CD4-positive, alpha-beta T cell (primary cell): ENCODE measurements at regions not wholly inside any gene's neighbourhood (a gene's known extent, or its start where the extent isn't known, plus 50 kb on each side); places are given as distances from the start of the nearest gene placed in this dataset.

Source experiments
- ATAC-seq: fragments of 200-7000 bp; cut with Tn5 transposase; one replicate; pipeline ENCODE4 v1.10.0; 2022; ENCODE audit warnings: mild to moderate bottlenecking; ENCODE audit not compliant: poor library complexity
- CTCF ChIA-PET: fragments of 350-600 bp; sonication (Branson Sonifier 250); formaldehyde crosslinking; loops from one replicate; lab custom pipeline; 2021; ENCODE audit warnings: antibody characterized with exemption, inconsistent platforms; lab: Charles Lee
- POLR2A ChIA-PET: fragments of 350-600 bp; sonication (Branson Sonifier 250); formaldehyde crosslinking; loops from one replicate; lab custom pipeline; 2021; ENCODE audit warnings: antibody characterized with exemption, inconsistent platforms; lab: Charles Lee
- DNase-seq, 14 experiments: peaks; one replicate each; pipeline ENCODE4 v3.0.0-alpha.2; 2013 to 2020; ENCODE audit warnings: mixed read lengths in 2 of 14
- H3K27ac ChIP-seq, 2 donors: one replicate each; pipeline versions ENCODE4 v1.5.1 to v1.7.0; 2013; ENCODE audit warnings: low read length in 2 of 2, low read depth in 1 of 2, mild to moderate bottlenecking in 1 of 2
- H3K27me3 ChIP-seq, 2 experiments: 1 replicate in 1 of 2; 2 replicates in 1 of 2; pipeline versions ENCODE4 v1.6.1 to v1.7.0; 2013; ENCODE audit warnings: low read length in 2 of 2, control low read depth in 1 of 2, mild to moderate bottlenecking in 1 of 2, moderate library complexity in 1 of 2; ENCODE audit not compliant: insufficient read depth in 2 of 2, control insufficient read depth in 1 of 2
- H3K36me3 ChIP-seq: one replicate; pipeline ENCODE4 v1.6.1; 2013; ENCODE audit warnings: low read length, control low read depth; ENCODE audit not compliant: insufficient read depth
- H3K4me1 ChIP-seq: one replicate; pipeline ENCODE4 v1.6.1; 2013; ENCODE audit warnings: low read length, control low read depth; ENCODE audit not compliant: insufficient read depth
- H3K4me3 ChIP-seq: one replicate; pipeline ENCODE4 v1.5.1; 2013; ENCODE audit warnings: mild to moderate bottlenecking, low read length, moderate library complexity
- H3K9me3 ChIP-seq, 2 experiments: 1 replicate in 1 of 2; 2 replicates in 1 of 2; pipeline versions ENCODE4 v1.6.1 to v1.7.0; 2013; ENCODE audit warnings: low read length in 2 of 2, mild to moderate bottlenecking in 2 of 2, control low read depth in 1 of 2, moderate library complexity in 1 of 2; ENCODE audit not compliant: control insufficient read depth in 1 of 2, insufficient read depth in 1 of 2
- H3K27ac Mint-ChIP-seq: one replicate; pipeline ENCODE4 v1.8.0; 2020; ENCODE audit warnings: mixed read lengths
- H3K27me3 Mint-ChIP-seq: one replicate; pipeline ENCODE4 v1.8.0; 2021; ENCODE audit warnings: mixed read lengths
- H3K36me3 Mint-ChIP-seq: one replicate; pipeline ENCODE4 v1.8.0; 2021; ENCODE audit warnings: low read depth, mixed read lengths
- H3K4me1 Mint-ChIP-seq: one replicate; pipeline ENCODE4 v1.8.0; 2021; ENCODE audit warnings: low read depth, mixed read lengths
- H3K4me3 Mint-ChIP-seq: one replicate; pipeline ENCODE4 v1.8.0; 2020; ENCODE audit warnings: mild to moderate bottlenecking, mixed read lengths
- H3K9me3 Mint-ChIP-seq: one replicate; pipeline ENCODE4 v1.8.0; 2020; ENCODE audit warnings: mixed read lengths
- CTCF ChIP-seq: fragments of 200-600 bp; IDR thresholded peaks from one replicate; pipeline ENCODE4 v1.8.0; 2022; ENCODE audit warnings: antibody characterized with exemption, mild to moderate bottlenecking
- intact Hi-C, 2 experiments: fragments of 100-400 bp; cut with DNase I in 1 of 2; cut with micrococcal nuclease in 1 of 2; formaldehyde crosslinking; loops; one replicate each; pipeline versions ENCODE4 v1.15.1 to v1.9.0; 2023 to 2025; cut with DNase I, micrococcal nuclease

GRCh38 chr1:199079994-199080393 is 441.2 kb downstream of the PTPRC start:
- intact Hi-C loops: loop anchor here in 1 of 2 experiments (1.0 kb wide), 1 partner anchor 46 kb away; no protein-coding TSS in a partner anchor
- DNase-seq (no peak), ATAC-seq (no peak)
- ChIA-PET POLR2A (no interaction called here), CTCF (no interaction called here)
- Mint-ChIP-seq H3K36me3 (no peaks in the 10 kb centered on the region), H3K4me1 (no peaks in the 10 kb centered on the region), H3K27me3 (no peaks in the 10 kb centered on the region), H3K4me3 (no peak overlapping the region), H3K27ac (no peak overlapping the region), H3K9me3 (no peaks in the 10 kb centered on the region)
- Histone ChIP-seq H3K36me3 (no peaks in the 10 kb centered on the region), H3K9me3 (no peaks in the 10 kb centered on the region), H3K27me3 (no peaks in the 10 kb centered on the region), H3K4me3 (no peak overlapping the region), H3K27ac (no peak overlapping the region), H3K4me1 (no peaks in the 10 kb centered on the region)
- no peak for TF ChIP-seq CTCF

- Mint-ChIP-seq H3K4me1 (no peaks in the 10 kb centered on the region), H3K4me3 (no peak overlapping the region), H3K27ac (no peak overlapping the region), H3K27me3 (no peaks in the 10 kb centered on the region), H3K36me3 (no peaks in the 10 kb centered on the region), H3K9me3 (no peaks in the 10 kb centered on the region)
- Histone ChIP-seq H3K4me3 (no peak overlapping the region), H3K27me3 (no peaks in the 10 kb centered on the region), H3K4me1 (no peaks in the 10 kb centered on the region), H3K9me3 (no peaks in the 10 kb centered on the region), H3K36me3 (no peaks in the 10 kb centered on the region), H3K27ac (no peak overlapping the region)
- CTCF ChIA-PET: interaction anchor here (0.7 kb wide), 1 partner anchor 11 kb away, joined by 3 read pairs; no protein-coding TSS in a partner anchor
- no peak for DNase-seq
- intact Hi-C loops: no loop called here
- no peak for TF ChIP-seq CTCF
- no peak for ATAC-seq
- POLR2A ChIA-PET: no interaction called here
These were observed 442.9 kb downstream of the PTPRC start for GRCh38 chr1:199081739-199082138.

- H3K27ac ChIP-seq: no peak overlapping the region
- H3K4me1 ChIP-seq: no peaks in the 10 kb centered on the region
- DNase-seq: no peak
- Mint-ChIP-seq H3K9me3 (no peaks in the 10 kb centered on the region), H3K4me1 (no peaks in the 10 kb centered on the region), H3K27me3 (no peaks in the 10 kb centered on the region), H3K36me3 (no peaks in the 10 kb centered on the region), H3K27ac (no peak overlapping the region), H3K4me3 (no peak overlapping the region)
- H3K4me3 ChIP-seq: no peak overlapping the region
- intact Hi-C loops: no loop called here
- no peaks in the 10 kb centered on the region for H3K36me3 ChIP-seq
- ChIA-PET POLR2A (no interaction called here), CTCF (no interaction called here)
- TF ChIP-seq CTCF: no peak
- ATAC-seq: no peak
- no peaks in the 10 kb centered on the region for H3K9me3 ChIP-seq
- H3K27me3 ChIP-seq: no peaks in the 10 kb centered on the region
These were observed 444.0 kb downstream of the PTPRC start for GRCh38 chr1:199082778-199083389.
